SK-N-SH (cell line): ENCODE measurements at regions not wholly inside any gene's neighbourhood (a gene's known extent, or its start where the extent isn't known, plus 50 kb on each side); places are given as distances from the start of the nearest gene placed in this dataset.

Source experiments
- CTCF ChIA-PET: fragments of 300-600, 350-600 bp; formaldehyde crosslinking; extraction: SDS; loops from one replicate; lab custom pipeline; 2021; lab: Yijun Ruan, JAX
- POLR2A ChIA-PET: fragments of 350-600 bp; sonication (Branson Sonifier 250); formaldehyde crosslinking; extraction: SDS; loops from one replicate; lab custom pipeline; 2020; ENCODE audit warnings: antibody characterized with exemption, inconsistent platforms; lab: Yijun Ruan, JAX
- DNase-seq: peaks from one replicate; pipeline ENCODE4 v3.0.0; 2012
- H2AFZ ChIP-seq: fragments of 200-600 bp; sonication (generic); 2 replicates; pipeline ENCODE4 v1.8.1; 2016; ENCODE audit warnings: antibody characterized with exemption, mild to moderate bottlenecking, low read depth
- H3F3A ChIP-seq: fragments of 200-600 bp; sonication (generic); replicated peaks from 2 replicates; pipeline ENCODE3; 2016; ENCODE audit warnings: antibody characterized with exemption, mild to moderate bottlenecking; ENCODE audit not compliant: insufficient read depth
- H3K27ac ChIP-seq, 2 experiments: fragments of 200-500 bp in 1 of 2; fragments of 200-600 bp in 1 of 2; sonication (Bioruptor generic) in 1 of 2; sonication (generic), shearing (Covaris generic) in 1 of 2; 2 replicates each; pipeline versions ENCODE4 v1.5.1 to v1.6.1; 2014 to 2016; ENCODE audit warnings: low read depth in 2 of 2, inconsistent platforms in 1 of 2, low read length in 1 of 2, mild to moderate bottlenecking in 1 of 2, mixed read lengths in 1 of 2
- H3K27me3 ChIP-seq: fragments of 200-600 bp; sonication (generic), shearing (Covaris generic); 2 replicates; pipeline ENCODE4 v1.6.1; 2016; ENCODE audit warnings: mixed run types; ENCODE audit not compliant: insufficient read depth
- H3K36me3 ChIP-seq, 2 experiments: fragments of 200-500 bp in 1 of 2; fragments of 200-600 bp in 1 of 2; sonication (Bioruptor generic) in 1 of 2; sonication (generic) in 1 of 2; replicated peaks in 1 of 2; 2 replicates each; pipeline versions ENCODE3 to v1.5.1; 2014 to 2016; ENCODE audit warnings: low read length in 1 of 2, mild to moderate bottlenecking in 1 of 2; ENCODE audit not compliant: insufficient read depth in 2 of 2, control insufficient read depth in 1 of 2
- H3K4me1 ChIP-seq, 2 experiments: fragments of 200-500 bp in 1 of 2; fragments of 200-600 bp in 1 of 2; sonication (Bioruptor generic) in 1 of 2; sonication (generic), shearing (Covaris generic) in 1 of 2; 2 replicates each; pipeline versions ENCODE4 v1.5.1 to v1.6.1; 2014 to 2016; ENCODE audit warnings: low read depth in 1 of 2, low read length in 1 of 2, mixed run types in 1 of 2; ENCODE audit not compliant: insufficient read depth in 2 of 2, control insufficient read depth in 1 of 2
- H3K4me2 ChIP-seq: fragments of 200-600 bp; sonication (generic), shearing (Covaris generic); 2 replicates; pipeline ENCODE4 v1.6.1; 2017; ENCODE audit warnings: mixed run types
- H3K4me3 ChIP-seq, 2 experiments: fragments of 200-500 bp in 1 of 2; fragments of 200-600 bp in 1 of 2; sonication (Bioruptor generic) in 1 of 2; sonication (generic), shearing (Covaris generic) in 1 of 2; 2 replicates each; pipeline versions ENCODE4 v1.5.1 to v1.8.1; 2014 to 2016; ENCODE audit warnings: low read depth in 2 of 2, inconsistent platforms in 1 of 2, low read length in 1 of 2, mild to moderate bottlenecking in 1 of 2, mixed read lengths in 1 of 2, moderate library complexity in 1 of 2
- H3K79me2 ChIP-seq: fragments of 200-600 bp; sonication (generic); 2 replicates; pipeline ENCODE4 v1.8.1; 2017; ENCODE audit warnings: mild to moderate bottlenecking; ENCODE audit not compliant: insufficient read depth
- H3K9ac ChIP-seq: fragments of 200-600 bp; sonication (generic); 2 replicates; pipeline ENCODE4 v1.6.1; 2017; ENCODE audit warnings: mixed run types
- H3K9me2 ChIP-seq: fragments of 200-600 bp; sonication (generic); 2 replicates; pipeline ENCODE4 v1.6.1; 2017; ENCODE audit warnings: mixed run types
- H3K9me3 ChIP-seq: fragments of 200-600 bp; sonication (generic); 2 replicates; pipeline ENCODE4 v1.6.1; 2017; ENCODE audit warnings: mixed run types, mild to moderate bottlenecking, moderate library complexity
- H4K20me1 ChIP-seq: fragments of 200-600 bp; sonication (generic); 2 replicates; pipeline ENCODE4 v1.6.1; 2017; ENCODE audit warnings: mild to moderate bottlenecking, mixed run types; ENCODE audit not compliant: insufficient read depth
- ELF1 ChIP-seq: IDR thresholded peaks from 2 replicates; pipeline ENCODE4 v1.4.0; 2012
- EZH2phosphoT487 ChIP-seq: fragments of 200-600 bp; sonication (generic); IDR thresholded peaks from 2 replicates; pipeline ENCODE4 v1.6.1; 2017; ENCODE audit warnings: low read depth, mixed run types, mild to moderate bottlenecking, antibody characterized with exemption, moderate library complexity, borderline replicate concordance
- FOSL2 ChIP-seq: IDR thresholded peaks from 2 replicates; pipeline ENCODE4 v1.4.0; 2012; ENCODE audit warnings: low read depth, mild to moderate bottlenecking, moderate library complexity, borderline replicate concordance
- FOXJ3 ChIP-seq: sonication (generic); formaldehyde crosslinking; IDR thresholded peaks from 2 replicates; pipeline ENCODE4 v1.5.1; 2020; ENCODE audit warnings: mild to moderate bottlenecking, missing genetic modification reagents
- FOXM1 ChIP-seq: IDR thresholded peaks from 2 replicates; pipeline ENCODE4 v1.4.0; 2012; ENCODE audit warnings: low read depth, mild to moderate bottlenecking
- GABPA ChIP-seq: IDR thresholded peaks from 2 replicates; pipeline ENCODE4 v1.4.0; 2012; ENCODE audit warnings: low read depth, mild to moderate bottlenecking
- IRF3 ChIP-seq: fragments of 150-350 bp; IDR thresholded peaks from 2 replicates; pipeline ENCODE4 v1.6.1; 2016; ENCODE audit warnings: mild to moderate bottlenecking, low read depth, low read length
- NFIC ChIP-seq: IDR thresholded peaks from 2 replicates; pipeline ENCODE4 v1.4.0; 2012; ENCODE audit warnings: borderline replicate concordance
- NRF1 ChIP-seq: IDR thresholded peaks from 2 replicates; pipeline ENCODE4 v1.6.1; 2012; ENCODE audit warnings: low read depth, mild to moderate bottlenecking, low read length
- PBX3 ChIP-seq: IDR thresholded peaks from 2 replicates; pipeline ENCODE4; 2012
- POLR2AphosphoS5 ChIP-seq: IDR thresholded peaks from 2 replicates; pipeline ENCODE4 v1.6.1; 2012; ENCODE audit warnings: low read depth, low read length
- RAD21 ChIP-seq: IDR thresholded peaks from 2 replicates; pipeline ENCODE4 v1.6.1; 2012; ENCODE audit warnings: mild to moderate bottlenecking, low read length
- RXRA ChIP-seq: IDR thresholded peaks from 2 replicates; pipeline ENCODE4 v1.4.0; 2012; ENCODE audit warnings: low read depth, mild to moderate bottlenecking, borderline replicate concordance
- SIN3A ChIP-seq: IDR thresholded peaks from 2 replicates; pipeline ENCODE4 v1.6.1; 2012; ENCODE audit warnings: low read depth, mild to moderate bottlenecking, low read length, moderate library complexity, borderline replicate concordance
- SMC3 ChIP-seq: IDR thresholded peaks from 2 replicates; pipeline ENCODE4 v1.6.1; 2012; ENCODE audit warnings: low read depth, low read length, improper control_type of control experiment
- TEAD4 ChIP-seq: IDR thresholded peaks from 2 replicates; pipeline ENCODE4 v1.4.0; 2012; ENCODE audit warnings: mild to moderate bottlenecking, borderline replicate concordance; ENCODE audit not compliant: insufficient read depth
- USF2 ChIP-seq: fragments of 150-350 bp; IDR thresholded peaks from 2 replicates; pipeline ENCODE4 v1.6.1; 2017; ENCODE audit warnings: antibody characterized with exemption, low read length, low read depth, borderline replicate concordance
- YY1 ChIP-seq: IDR thresholded peaks from 2 replicates; pipeline ENCODE4 v1.4.0; 2012; ENCODE audit warnings: low read depth, mild to moderate bottlenecking
- ZBTB33 ChIP-seq: IDR thresholded peaks from 2 replicates; pipeline ENCODE4 v1.4.0; 2012; ENCODE audit warnings: low read depth, borderline replicate concordance
- WGBS: methylation state at CpG from one replicate; pipeline ENCODE4 v1.1.6; 2017; ENCODE audit warnings: low lambda C conversion rate; 5-methylcytosine and 5-hydroxymethylcytosine counted together

- no peak for TF ChIP-seq NFIC
Observed at GRCh38 chr7:54653905-54654304, 105.1 kb downstream of the SEC61G start (continued).

- ChIA-PET CTCF (no interaction called here), POLR2A (no interaction called here)
- H3K27ac ChIP-seq = no peak overlapping the region
- TF ChIP-seq FOXJ3 (CRISPR knock-in tag) (no peak), TEAD4 (no peak), GABPA (no peak), YY1 (no peak), FOSL2 (no peak), NRF1 (no peak), RAD21 (no peak), EZH2phosphoT487 (no peak), IRF3 (no peak), SMC3 (no peak), ZBTB33 (no peak), ELF1 (no peak), RXRA (no peak), SIN3A (no peak), USF2 (no peak), PBX3 (no peak), POLR2AphosphoS5 (no peak), FOXM1 (no peak)
- H3K9ac ChIP-seq = no peak overlapping the region
- H4K20me1 ChIP-seq = no peaks in the 10 kb centered on the region
- 25% methylated on average over 6 of the region's 6 CpGs for WGBS
- no peak for DNase-seq
- no peaks in the 10 kb centered on the region for H3K27me3 ChIP-seq
- no peaks in the 10 kb centered on the region for H3K4me1 ChIP-seq
- H3K36me3 ChIP-seq = no peaks in the 10 kb centered on the region
- no peaks in the 10 kb centered on the region for H3K9me2 ChIP-seq
- no peaks in the 10 kb centered on the region for H3K79me2 ChIP-seq
- no peaks in the 10 kb centered on the region for H3F3A ChIP-seq
- no peak overlapping the region for H2AFZ ChIP-seq
- H3K4me2 ChIP-seq = no peak overlapping the region
- no peaks in the 10 kb centered on the region for H3K9me3 ChIP-seq
- no peak overlapping the region for H3K4me3 ChIP-seq
Observed at GRCh38 chr7:54643064-54643463, 100.9 kb downstream of the VSTM2A start.
